GM21447 (cell line): ENCODE measurements at regions not wholly inside any gene's neighbourhood (a gene's known extent, or its start where the extent isn't known, plus 50 kb on each side); places are given as distances from the start of the nearest gene placed in this dataset.

ENCODE experiments used
- ATAC-seq: cut with Tn5 transposase; IDR thresholded peaks from one replicate; pipeline ENCODE4 v1.9.1; 2021; ENCODE audit not compliant: unreplicated experiment

DNA sequence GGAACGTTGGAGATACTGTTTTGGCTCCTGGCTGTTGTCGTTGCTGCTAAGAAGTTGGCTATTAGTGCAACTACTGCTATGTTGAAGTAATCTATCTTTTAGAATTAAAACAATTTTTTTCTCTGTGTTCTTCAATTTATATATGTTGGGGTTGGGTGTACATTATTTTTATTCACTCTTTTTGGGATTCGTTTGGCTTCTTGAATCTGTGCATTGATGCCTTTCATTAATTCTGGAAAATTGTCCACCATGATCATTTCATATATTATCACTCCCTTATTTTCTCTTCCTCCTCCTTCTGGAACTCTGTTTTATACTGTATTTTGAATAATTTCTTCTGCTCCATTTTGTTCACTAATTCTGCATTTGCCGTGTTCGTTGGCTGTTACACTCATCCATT is 199.5 kb upstream of the PLET1 start:
- no peak for ATAC-seq

DNA sequence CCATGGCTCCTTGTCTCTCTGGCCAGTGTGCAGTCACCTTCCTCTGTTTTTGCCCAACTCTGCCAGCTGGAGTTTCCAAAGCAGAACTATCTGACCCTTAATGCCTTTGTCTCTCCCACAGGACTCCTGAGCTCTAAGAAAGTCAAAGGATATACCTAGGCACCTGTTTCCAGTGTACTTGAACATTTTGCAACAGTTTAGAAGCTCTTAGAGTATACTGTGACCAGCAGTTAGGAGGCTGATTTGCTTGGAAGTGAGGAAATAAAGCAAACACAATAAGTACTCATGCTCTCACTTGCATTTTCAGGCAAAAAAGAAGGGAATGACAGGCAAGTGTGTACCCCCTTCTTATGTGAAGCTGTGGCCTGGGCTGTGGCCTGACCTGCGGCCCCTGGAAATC is 204.3 kb upstream of the PLET1 start:
- no peak for ATAC-seq

GRCh38 chr11:112465433-112466024 is 204.9 kb upstream of the PLET1 start:
- no peak for ATAC-seq

DNA sequence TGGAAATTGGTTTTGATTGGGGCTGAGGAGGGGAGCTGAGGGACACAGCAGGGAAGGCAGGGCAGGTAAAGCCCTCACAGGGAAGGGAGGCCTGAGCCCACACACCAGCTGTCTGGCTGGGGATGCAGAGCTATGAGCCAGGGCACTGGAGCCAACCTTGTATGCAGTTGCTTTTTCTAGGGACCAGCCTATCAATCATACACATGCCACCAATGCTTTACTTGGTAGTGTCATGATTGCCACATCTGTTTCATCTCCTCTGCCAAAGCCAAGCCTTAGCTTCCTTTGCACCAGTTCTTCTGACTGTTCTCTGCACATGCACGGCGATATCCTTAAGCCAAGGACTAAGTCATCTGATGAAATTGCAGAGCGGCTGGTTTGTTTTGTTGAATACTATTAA is 207.1 kb upstream of the PLET1 start:
- ATAC-seq, result no peak

DNA sequence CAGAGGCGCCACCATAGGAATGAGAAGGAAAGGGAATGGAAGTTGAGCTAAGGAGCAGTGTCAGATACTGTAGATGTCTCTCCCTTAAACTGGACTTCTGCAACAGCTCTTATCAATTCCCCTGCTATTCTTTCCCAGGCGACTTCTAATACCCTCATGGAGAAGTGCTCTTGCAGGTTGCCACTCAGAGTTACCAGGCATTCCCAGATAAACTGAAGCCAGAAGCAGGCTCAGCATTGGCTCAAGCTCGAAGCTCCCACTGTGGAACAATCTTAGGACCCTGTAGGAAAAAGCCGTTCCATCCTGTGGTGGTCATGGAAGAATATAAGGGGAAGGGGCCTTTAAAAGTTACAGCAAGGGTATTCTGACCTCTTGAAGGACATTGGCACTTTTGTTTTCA is 208.7 kb upstream of the PLET1 start:
- no peak for ATAC-seq

GRCh38 chr11:112470355-112470754 is 209.7 kb upstream of the PLET1 start:
- no peak for ATAC-seq

DNA sequence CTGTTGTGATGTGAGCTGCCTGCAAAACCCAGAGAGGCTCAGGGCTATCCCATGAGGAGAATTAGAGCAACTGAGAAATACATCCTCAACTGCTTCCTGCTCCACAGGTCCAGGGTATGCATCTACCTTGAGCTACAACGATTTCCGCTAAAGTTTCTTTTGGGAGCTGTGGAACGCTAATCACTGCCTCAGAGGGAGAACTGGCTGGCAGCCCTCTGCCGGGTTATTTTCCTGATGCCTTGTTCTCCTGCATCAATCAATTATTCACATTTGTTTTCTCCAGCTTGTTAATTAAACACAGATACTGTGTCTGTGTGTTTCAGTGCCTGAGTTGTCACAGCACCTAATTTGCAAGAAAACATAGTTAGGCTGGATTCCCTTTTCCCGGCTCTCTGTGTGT is 211.1 kb upstream of the PLET1 start:
- ATAC-seq, result no peak

- ATAC-seq, result no peak
Measured at GRCh38 chr11:112477152-112477551, 216.5 kb upstream of the PLET1 start.

DNA sequence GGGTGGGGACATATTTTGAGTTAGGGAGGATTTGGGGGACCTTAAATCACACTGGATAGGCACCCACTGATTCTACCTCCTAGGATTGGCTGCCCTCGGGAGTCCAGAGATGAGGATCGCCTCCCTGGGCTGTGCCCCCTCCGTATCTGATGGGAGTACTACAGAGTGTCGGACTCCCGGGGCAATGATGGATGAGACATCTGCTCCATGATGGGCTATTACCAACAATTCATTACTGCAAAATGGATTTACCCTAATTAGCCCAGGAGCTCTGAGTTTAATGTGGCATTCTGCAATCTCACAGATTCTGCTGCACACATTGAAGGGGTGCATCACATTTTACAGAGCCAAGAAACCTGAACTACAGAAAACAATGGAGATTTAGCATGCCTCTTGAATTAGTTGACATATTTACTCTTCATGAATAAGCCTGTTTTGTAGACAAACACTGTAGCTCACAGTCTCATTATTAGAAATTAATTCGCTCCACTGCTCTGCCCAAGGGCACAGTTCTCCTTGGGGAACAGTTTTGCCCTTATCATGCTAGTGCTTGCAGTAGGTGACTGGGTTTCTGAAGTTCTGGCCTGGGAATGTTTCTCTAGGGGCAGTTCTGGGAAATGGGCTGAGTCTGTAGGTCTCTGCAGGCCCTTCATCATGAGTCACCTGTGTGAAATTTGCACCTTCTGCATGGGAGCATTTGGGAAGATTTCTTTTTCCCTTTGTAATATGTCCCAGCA is 217.1 kb upstream of the PLET1 start:
- ATAC-seq, result no peak

DNA sequence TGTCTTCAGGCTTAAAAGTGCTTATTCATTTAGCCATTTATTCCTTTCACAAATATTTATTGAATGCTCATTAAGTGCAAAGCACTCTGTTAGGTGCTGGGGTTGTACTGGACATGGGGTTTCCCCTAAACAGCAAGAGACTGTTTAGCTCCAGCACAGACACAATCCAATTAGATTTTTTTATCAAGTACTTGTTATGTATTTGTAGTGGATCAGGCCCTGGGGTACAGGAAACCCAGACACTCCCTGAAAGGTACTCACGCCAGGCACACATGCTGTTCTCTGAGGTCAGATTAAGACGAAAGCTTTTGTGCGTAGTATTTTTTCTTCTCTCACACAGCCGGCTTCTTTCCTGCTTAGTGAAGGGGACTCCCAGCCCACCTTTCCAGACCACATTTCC is 218.1 kb upstream of the PLET1 start:
- no peak for ATAC-seq

DNA sequence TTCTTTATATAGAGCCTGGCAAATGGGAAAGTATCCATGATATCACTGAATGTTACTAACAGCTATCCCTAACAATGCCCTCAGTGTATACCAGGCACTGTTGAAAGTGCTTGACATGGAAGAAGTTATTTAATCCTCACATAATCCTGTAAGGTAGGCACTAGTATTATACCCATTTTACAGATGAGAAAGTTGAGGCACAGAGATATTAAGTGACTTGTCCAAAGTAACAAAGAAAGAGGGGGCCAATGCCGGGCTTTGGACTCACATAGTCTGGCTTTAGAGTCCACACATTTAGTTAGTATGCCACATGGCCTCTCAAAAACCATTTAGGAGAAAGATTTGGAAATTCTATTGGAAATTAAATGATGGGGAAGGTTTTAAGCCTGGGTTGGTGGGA is 220.8 kb upstream of the PLET1 start:
- ATAC-seq, result no peak

DNA sequence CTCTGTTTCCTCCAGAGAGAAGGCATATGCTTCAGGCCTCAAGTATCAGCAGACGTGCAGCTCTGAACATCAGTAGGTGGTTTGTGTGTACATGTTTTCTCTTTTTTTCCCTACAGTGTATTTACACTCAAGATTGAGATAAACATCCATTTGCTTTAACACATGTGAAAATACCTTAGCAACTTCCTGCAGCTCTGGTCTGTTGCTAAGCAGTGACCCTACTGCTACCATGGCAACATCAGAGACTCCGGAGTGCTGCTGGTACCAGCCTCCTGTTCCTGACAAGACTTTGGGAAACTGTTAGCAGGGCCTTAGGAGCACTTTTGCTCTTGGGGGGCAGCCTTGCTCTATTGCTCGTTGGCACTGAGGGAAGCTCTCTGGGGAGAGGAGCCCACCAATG is 221.2 kb upstream of the PLET1 start:
- ATAC-seq, result no peak

DNA sequence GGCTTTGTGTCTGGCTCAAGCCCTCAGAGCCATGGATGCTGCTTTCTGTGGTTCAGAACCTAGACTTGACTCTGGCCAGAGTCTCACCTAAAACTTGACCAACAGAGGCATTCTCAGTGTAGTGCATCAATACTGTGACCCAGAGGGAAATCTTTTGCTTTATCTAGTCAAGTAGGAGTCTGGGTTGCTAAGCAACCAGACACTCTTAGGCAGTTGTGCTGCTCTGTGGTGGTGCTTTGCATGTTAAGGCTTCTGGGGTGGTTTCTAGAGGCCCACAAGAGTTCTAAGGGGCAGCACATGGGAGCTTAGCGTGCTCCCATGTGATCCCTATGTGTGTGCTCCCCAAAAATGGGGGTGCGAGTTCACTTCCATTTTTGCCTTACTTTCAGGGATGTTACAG is 224.6 kb upstream of the PLET1 start:
- no peak for ATAC-seq

DNA sequence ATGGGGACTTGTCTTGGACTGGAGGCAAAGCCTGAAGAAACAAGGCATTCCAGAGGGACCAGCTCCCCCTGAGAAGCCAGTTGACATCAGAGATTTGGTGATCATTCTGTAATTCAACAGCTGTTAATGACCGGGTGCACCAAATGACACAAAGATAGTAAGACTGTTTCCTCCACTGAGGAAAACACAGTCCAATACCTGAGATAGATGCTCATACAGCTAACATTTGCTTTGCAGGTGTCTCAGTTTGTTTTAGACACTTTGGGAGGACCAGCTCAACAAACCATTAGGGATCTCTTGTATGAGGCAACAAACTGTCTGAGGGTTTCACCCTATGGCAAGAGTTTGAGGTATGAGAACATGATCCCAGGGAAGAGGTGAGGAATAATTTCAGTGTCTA is 237.2 kb upstream of the PLET1 start:
- ATAC-seq, result no peak

- ATAC-seq, result no peak
Measured at GRCh38 chr11:112498701-112499100, 238.0 kb upstream of the PLET1 start.

DNA sequence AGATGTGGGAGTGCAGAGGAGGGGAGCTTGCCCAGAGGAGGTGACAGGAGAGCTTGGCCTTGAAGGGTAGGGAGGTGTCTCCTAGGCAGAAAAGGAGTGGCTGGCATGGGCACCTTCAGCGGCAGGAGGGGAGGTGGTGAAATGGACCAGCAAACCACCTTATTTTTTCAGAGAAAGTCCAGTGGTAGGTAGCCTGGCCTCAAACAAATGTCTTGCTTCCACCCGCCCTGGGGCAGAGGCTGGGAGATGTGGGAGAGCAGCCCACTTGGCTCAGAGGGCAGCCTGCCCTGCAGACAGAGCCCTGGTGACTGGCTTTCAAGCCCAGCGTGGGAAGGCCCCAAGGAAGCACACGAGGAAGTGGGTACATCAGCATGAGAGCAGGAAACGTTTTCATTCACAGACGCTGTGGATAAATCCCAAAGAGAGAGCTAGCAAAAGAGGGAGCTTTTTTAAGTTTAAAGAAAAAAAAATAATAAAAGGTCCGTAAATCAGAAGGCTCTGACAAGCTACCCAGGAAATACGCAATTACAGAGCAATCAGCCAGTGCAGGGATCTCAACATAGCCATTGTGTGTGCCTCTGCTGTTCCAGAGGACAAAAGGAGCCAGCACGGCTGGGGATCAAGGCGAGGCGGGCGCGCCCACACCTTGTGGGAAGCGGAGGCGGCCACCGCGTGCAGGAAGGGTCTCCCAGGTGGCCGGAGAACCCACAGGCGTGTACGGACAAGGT is 238.7 kb upstream of the PLET1 start:
- ATAC-seq, result no peak

DNA sequence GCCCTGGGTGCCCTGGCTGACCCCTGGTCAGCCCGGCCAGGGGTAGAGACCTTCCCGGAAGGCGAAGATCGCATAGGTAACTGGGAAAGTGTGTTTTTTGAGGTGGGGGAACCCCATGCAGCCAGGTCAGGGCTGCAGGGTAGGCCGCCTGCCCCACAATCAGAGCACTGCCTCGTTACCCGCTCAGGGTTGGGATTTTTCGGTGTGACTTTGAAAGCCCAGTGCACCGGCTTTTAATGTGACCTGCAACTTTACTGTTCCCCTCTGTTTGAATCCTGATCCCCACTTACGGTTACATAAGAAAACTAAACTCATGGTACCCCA is 239.2 kb upstream of the PLET1 start:
- no peak for ATAC-seq

DNA sequence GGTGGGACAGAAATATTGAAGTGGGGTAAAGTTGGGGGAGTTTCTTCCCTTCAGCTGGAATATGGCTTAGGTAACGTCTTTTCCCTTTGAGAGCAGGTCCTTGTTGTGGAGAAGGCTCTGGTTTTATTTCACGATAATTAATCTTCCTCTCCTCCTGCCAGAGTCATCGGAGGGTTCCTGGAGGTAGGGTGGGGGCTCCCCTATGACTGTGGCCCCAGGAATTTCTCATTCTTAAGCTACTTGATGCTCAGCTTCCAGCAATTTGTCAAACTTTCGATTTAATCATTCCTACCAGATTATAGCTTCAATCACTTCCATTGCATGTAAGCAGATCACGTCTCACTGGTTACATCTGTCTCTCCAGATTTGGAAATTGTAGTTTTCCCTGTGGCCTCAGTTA is 242.8 kb upstream of the PLET1 start:
- no peak for ATAC-seq

GRCh38 chr11:112504056-112504455 is 243.4 kb upstream of the PLET1 start:
- ATAC-seq, result no peak

GRCh38 chr11:112506852-112507251 is 246.2 kb upstream of the PLET1 start:
- no peak for ATAC-seq

GRCh38 chr11:112507281-112507680 is 246.6 kb upstream of the PLET1 start:
- ATAC-seq, result no peak

DNA sequence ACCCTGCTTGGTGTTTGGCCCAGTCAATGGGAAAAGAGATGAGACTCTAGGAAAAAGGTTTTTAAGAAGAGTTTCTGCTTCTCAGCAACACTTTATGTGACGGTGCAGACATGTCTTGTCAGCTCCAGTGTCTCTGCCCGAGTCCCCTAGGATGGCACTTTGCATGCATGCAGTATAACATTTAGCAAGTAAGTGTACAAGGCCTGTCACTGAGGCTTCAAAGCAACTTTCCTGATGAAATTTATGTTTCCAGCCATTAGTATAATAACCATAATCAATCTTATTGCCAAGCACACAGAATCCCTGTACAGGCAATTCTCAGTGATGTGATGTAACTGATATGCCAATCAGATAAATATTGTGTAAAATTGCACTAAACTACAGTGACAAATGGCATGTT is 248.1 kb upstream of the PLET1 start:
- ATAC-seq, result no peak

- no peak for ATAC-seq
Measured at GRCh38 chr11:112509300-112509699, 248.6 kb upstream of the PLET1 start.
